KMS-11 (cell line): ENCODE measurements at regions not wholly inside any gene's neighbourhood (a gene's known extent, or its start where the extent isn't known, plus 50 kb on each side); places are given as distances from the start of the nearest gene placed in this dataset.

Source experiments
- H2AFZ ChIP-seq: fragments of 200-600 bp; sonication (generic); 2 replicates; pipeline ENCODE4 v1.6.1; 2016; ENCODE audit warnings: antibody characterized with exemption, mixed run types, low read depth
- H3K27ac ChIP-seq: fragments of 200-600 bp; sonication (generic); 2 replicates; pipeline ENCODE4 v1.6.1; 2016; ENCODE audit warnings: mild to moderate bottlenecking, mixed run types
- H3K27me3 ChIP-seq: fragments of 200-600 bp; sonication (generic); 2 replicates; pipeline ENCODE4 v1.6.1; 2017; ENCODE audit warnings: mild to moderate bottlenecking, low read depth, mixed run types, moderate library complexity; ENCODE audit not compliant: insufficient read depth
- H3K36me3 ChIP-seq: fragments of 200-600 bp; sonication (generic); 2 replicates; pipeline ENCODE4 v1.6.1; 2017; ENCODE audit warnings: mild to moderate bottlenecking, mixed run types; ENCODE audit not compliant: insufficient read depth
- H3K4me1 ChIP-seq: fragments of 200-600 bp; sonication (generic); 2 replicates; pipeline ENCODE4 v1.6.1; 2016; ENCODE audit warnings: mild to moderate bottlenecking, low read depth, mixed run types; ENCODE audit not compliant: poor library complexity, severe bottlenecking
- H3K4me2 ChIP-seq: fragments of 200-600 bp; sonication (generic); 2 replicates; pipeline ENCODE4 v1.7.0; 2016; ENCODE audit warnings: mild to moderate bottlenecking, mixed run types
- H3K4me3 ChIP-seq: fragments of 200-600 bp; sonication (generic); IDR thresholded peaks from 2 replicates; pipeline ENCODE4 v1.6.1; 2017; ENCODE audit warnings: low read depth, low read length, mixed read lengths; ENCODE audit not compliant: insufficient read depth
- H3K79me2 ChIP-seq: fragments of 200-600 bp; sonication (generic); 2 replicates; pipeline ENCODE4 v1.6.1; 2016; ENCODE audit warnings: low read depth, mixed run types; ENCODE audit not compliant: insufficient read depth
- H3K9ac ChIP-seq: fragments of 200-600 bp; sonication (generic); 2 replicates; pipeline ENCODE4 v1.6.1; 2016; ENCODE audit warnings: mild to moderate bottlenecking, mixed run types
- H4K20me1 ChIP-seq: fragments of 200-600 bp; sonication (generic); 2 replicates; pipeline ENCODE4 v1.6.1; 2016; ENCODE audit warnings: mild to moderate bottlenecking, mixed run types; ENCODE audit not compliant: insufficient read depth
- CTCF ChIP-seq: fragments of 200-600 bp; sonication (generic); conservative IDR thresholded peaks from 2 replicates; pipeline ENCODE4 v1.6.1; 2017; ENCODE audit warnings: low read depth, mild to moderate bottlenecking, antibody characterized with exemption, low read length, moderate library complexity, mixed read lengths

DNA sequence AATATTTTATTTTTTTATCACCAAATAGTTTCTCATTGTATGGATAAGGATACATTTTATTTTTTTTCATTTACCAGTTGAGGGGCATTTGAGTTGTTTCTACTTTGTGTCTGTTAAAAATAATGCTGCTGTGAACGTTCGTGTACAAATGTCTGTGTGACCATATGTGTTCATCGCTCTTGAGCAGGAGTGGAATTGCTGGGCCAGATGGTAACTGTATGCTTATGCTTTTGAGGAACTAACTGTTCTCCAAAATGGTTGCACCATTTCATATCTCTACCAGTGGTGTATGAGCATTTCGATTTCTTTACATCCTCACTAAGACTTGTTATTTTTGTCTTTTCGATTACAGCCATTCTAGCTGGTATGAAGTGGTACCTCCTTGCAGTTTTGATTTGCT, 212.5 kb upstream of the N4BP1 start:
- H4K20me1 ChIP-seq = no peaks in the 10 kb centered on the region
- no peak for TF ChIP-seq CTCF
- no peaks in the 10 kb centered on the region for H3K36me3 ChIP-seq
- H3K4me1 ChIP-seq = no peaks in the 10 kb centered on the region
- no peak overlapping the region for H3K27ac ChIP-seq
- no peak overlapping the region for H3K4me3 ChIP-seq
- H3K79me2 ChIP-seq = no peaks in the 10 kb centered on the region
- no peak overlapping the region for H3K4me2 ChIP-seq
- H2AFZ ChIP-seq = no peak overlapping the region
- H3K27me3 ChIP-seq = no peaks in the 10 kb centered on the region
- no peak overlapping the region for H3K9ac ChIP-seq

- Histone ChIP-seq H3K27ac (no peak overlapping the region), H2AFZ (no peak overlapping the region), H3K9ac (no peak overlapping the region), H3K4me3 (no peak overlapping the region), H3K79me2 (no peaks in the 10 kb centered on the region), H3K36me3 (no peaks in the 10 kb centered on the region), H3K4me2 (no peak overlapping the region), H3K27me3 (no peaks in the 10 kb centered on the region), H4K20me1 (no peaks in the 10 kb centered on the region), H3K4me1 (no peaks in the 10 kb centered on the region)
- no peak for TF ChIP-seq CTCF
These were observed 210.4 kb upstream of the N4BP1 start for GRCh38 chr16:48820379-48820778.

DNA sequence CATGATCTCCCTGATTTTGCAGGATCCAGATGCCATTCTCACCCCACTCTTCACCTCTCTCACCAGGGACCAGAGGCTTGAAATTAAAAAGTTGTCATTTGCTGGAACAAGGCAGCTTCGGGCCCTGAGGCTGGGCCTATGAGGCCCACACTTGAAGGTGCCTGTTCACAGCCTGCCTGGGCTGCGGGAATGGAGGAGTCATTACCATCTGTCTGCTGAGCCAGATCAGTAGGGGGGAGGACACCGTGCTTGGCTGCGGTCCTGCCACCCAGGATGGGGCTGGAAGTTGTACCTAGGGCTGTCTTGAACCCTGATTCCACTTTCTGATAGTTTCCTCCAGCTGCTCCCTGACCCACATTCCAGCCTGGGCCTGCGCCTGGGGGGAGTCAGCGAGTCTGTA, 208.3 kb upstream of the N4BP1 start:
- H3K36me3 ChIP-seq = no peaks in the 10 kb centered on the region
- no peak overlapping the region for H3K4me2 ChIP-seq
- H2AFZ ChIP-seq = no peak overlapping the region
- H3K9ac ChIP-seq = no peak overlapping the region
- H3K27me3 ChIP-seq = no peaks in the 10 kb centered on the region
- H3K4me3 ChIP-seq = no peak overlapping the region
- no peak overlapping the region for H3K27ac ChIP-seq
- H3K79me2 ChIP-seq = no peaks in the 10 kb centered on the region
- H3K4me1 ChIP-seq = no peaks in the 10 kb centered on the region
- no peaks in the 10 kb centered on the region for H4K20me1 ChIP-seq
- TF ChIP-seq CTCF = no peak

DNA sequence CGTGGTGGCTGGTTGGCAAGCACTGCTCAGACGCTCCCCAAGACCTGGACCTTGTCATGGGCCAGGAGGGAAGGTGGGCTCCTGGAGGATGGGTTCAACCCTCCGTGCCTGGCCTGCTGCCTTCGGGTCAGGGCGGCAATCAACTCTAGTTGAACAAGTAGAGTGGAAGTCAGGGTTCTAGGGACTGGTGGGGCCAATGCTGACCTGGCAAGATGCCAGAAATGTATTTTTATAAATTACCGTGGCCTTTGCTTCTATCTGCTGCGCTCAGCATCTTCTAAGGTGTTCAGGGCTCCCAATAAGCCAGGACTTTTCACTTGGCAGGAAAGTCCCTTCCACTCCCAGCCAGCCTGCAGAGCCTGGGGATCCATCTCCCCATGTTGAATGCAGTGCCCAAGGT, 207.1 kb upstream of the N4BP1 start:
- H3K79me2 ChIP-seq = no peaks in the 10 kb centered on the region
- H3K4me1 ChIP-seq = no peaks in the 10 kb centered on the region
- no peak overlapping the region for H3K4me2 ChIP-seq
- no peaks in the 10 kb centered on the region for H3K27me3 ChIP-seq
- no peak for TF ChIP-seq CTCF
- H2AFZ ChIP-seq = no peak overlapping the region
- no peak overlapping the region for H3K27ac ChIP-seq
- no peaks in the 10 kb centered on the region for H4K20me1 ChIP-seq
- no peak overlapping the region for H3K9ac ChIP-seq
- no peaks in the 10 kb centered on the region for H3K36me3 ChIP-seq
- H3K4me3 ChIP-seq = no peak overlapping the region

- Histone ChIP-seq H3K27ac (no peak overlapping the region), H3K27me3 (no peaks in the 10 kb centered on the region)
These were observed 206.4 kb upstream of the N4BP1 start for GRCh38 chr16:48816393-48816792.

More at GRCh38 chr16:48816393-48816792, 206.4 kb upstream of the N4BP1 start:
- TF ChIP-seq CTCF = no peak
- Histone ChIP-seq H3K36me3 (no peaks in the 10 kb centered on the region), H3K4me3 (no peak overlapping the region), H3K79me2 (no peaks in the 10 kb centered on the region), H2AFZ (no peak overlapping the region), H3K4me1 (no peaks in the 10 kb centered on the region), H4K20me1 (no peaks in the 10 kb centered on the region), H3K9ac (no peak overlapping the region), H3K4me2 (no peak overlapping the region)
